ENCODE measurements at regions not wholly inside any gene's neighbourhood (a gene's known extent, or its start where the extent isn't known, plus 50 kb on each side); places are given as distances from the start of the nearest gene placed in this dataset.

DNA sequence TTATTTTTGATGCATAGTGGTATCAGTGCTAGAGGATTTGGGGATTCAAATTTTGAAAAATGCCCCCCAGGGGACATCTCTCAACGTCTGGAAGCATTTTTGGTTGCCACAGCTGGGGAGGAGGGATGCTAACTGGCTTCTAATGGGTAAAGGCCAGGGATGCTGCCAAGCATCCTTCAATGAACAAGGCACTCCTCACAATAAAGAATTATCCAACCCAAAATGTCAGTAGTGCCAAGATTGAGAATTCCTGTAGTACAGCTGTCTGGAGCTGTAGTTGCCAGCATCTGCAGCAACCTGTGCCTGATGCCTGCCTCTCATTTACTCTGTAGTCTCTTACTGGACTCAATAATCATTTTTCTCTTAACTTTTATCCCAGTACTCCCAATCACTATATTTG is 53.5 kb downstream of the SEPTIN7 start:
- no peak overlapping the region for H3K4me2 ChIP-seq (ENCODE audit: low read depth, low read length)
- intact Hi-C loops (cut with micrococcal nuclease) = no loop called here
- in situ Hi-C loops (cut with MboI; ENCODE audit: low sequenced_read_pairs) = no loop called here
- H3K23ac ChIP-seq (ENCODE audit: low read depth, low read length) = no peak overlapping the region
- H4K8ac ChIP-seq (ENCODE audit: low read depth in 2 of 2, low read length in 2 of 2) = no peak overlapping the region
- H3K27me3 ChIP-seq (ENCODE audit: control insufficient read depth, insufficient read depth, low read length) = no peaks in the 10 kb centered on the region
- no peak overlapping the region for H4K5ac ChIP-seq (ENCODE audit: low read depth, low read length)
- no CpG with 5 or more reads among the region's 1 CpG for WGBS, 2 experiments (ENCODE audit: extremely low coverage in 2 of 2, insufficient read length in 1 of 2)
- ChIA-PET POLR2A (ENCODE audit: unreplicated experiment) (no interaction called here), CTCF (interaction anchor here (0.6 kb wide), 1 partner anchor 1833 kb away, joined by 3 read pairs; no protein-coding TSS in a partner anchor)
- H3K56ac ChIP-seq (ENCODE audit: extremely low read depth, insufficient read depth, low read length) = no peak overlapping the region
- no TSS peak for BruUV-seq (replicated peaks)
- peaks cover 5% of the 10 kb centered on the region for H3K36me3 ChIP-seq (ENCODE audit: control insufficient read depth, insufficient read depth, low read length)
- no peak overlapping the region for H2AK5ac ChIP-seq (ENCODE audit: low read depth, low read length)
- peaks cover 32% of the 10 kb centered on the region for H4K20me1 ChIP-seq (ENCODE audit: insufficient read depth, low read length)
- peaks cover 12 to 53% of the 10 kb centered on the region in 2 experiments for H3K79me1 ChIP-seq (ENCODE audit: low read depth in 1 of 2, low read length in 2 of 2)
- no peak overlapping the region for H3K14ac ChIP-seq (replicated peaks; ENCODE audit: low read depth, low read length)
- H3K4ac ChIP-seq (ENCODE audit: low read depth, low read length) = no peak overlapping the region
- ATAC-seq (ENCODE audit: low read depth) = no peak
- H3K4me1 ChIP-seq (ENCODE audit: control insufficient read depth, insufficient read depth, low read length) = peaks cover 2% of the 10 kb centered on the region; the same call in 1 of the 2 replicates
- H3K9ac ChIP-seq (ENCODE audit: low read depth, low read length) = no peak overlapping the region
- no peak overlapping the region for H2AFZ ChIP-seq (replicated peaks; ENCODE audit: low read length, poor library complexity)
- no peak overlapping the region for H3K18ac ChIP-seq (ENCODE audit: low read depth, low read length)
- no peak for DNase-seq
- H3K9me1 ChIP-seq (ENCODE audit: insufficient read depth, low read length) = peaks cover 5% of the 10 kb centered on the region; the same call in 1 of the 2 replicates
- no peak overlapping the region for H2BK5ac ChIP-seq (ENCODE audit: low read depth, low read length, poor library complexity, severe bottlenecking)
- no peak overlapping the region for H3K4me3 ChIP-seq (ENCODE audit: insufficient read depth, low read depth, low read length)
- no peak for TF ChIP-seq RAD21 (IDR thresholded peaks at IDR 0.05; ENCODE audit: low read length)
- TF ChIP-seq MAZ (IDR thresholded peaks at IDR 0.05; ENCODE audit: borderline replicate concordance, low read depth, low read length) = no peak
- TF ChIP-seq FOS (IDR thresholded peaks at IDR 0.05; ENCODE audit: low read depth, low read length) = no peak
- no peak for TF ChIP-seq POLR2A (IDR thresholded peaks at IDR 0.05; ENCODE audit: low read depth, low read length)
- TF ChIP-seq MXI1 (IDR thresholded peaks at IDR 0.05; ENCODE audit: borderline replicate concordance, low read depth, low read length) = no peak
- TF ChIP-seq BHLHE40 (IDR thresholded peaks at IDR 0.05; ENCODE audit: low read depth, low read length) = no peak
- TF ChIP-seq MAFK (IDR thresholded peaks at IDR 0.05; ENCODE audit: low read depth, low read length) = no peak
- no peak for TF ChIP-seq RFX5 (IDR thresholded peaks at IDR 0.05; ENCODE audit: low read depth, low read length)
- TF ChIP-seq SMC3 (IDR thresholded peaks at IDR 0.05; ENCODE audit: low read depth, low read length) = no peak
- no peak for TF ChIP-seq NFE2L2 (IDR thresholded peaks at IDR 0.05; ENCODE audit: low read depth, low read length)
- no peak for TF ChIP-seq RCOR1 (IDR thresholded peaks at IDR 0.05; ENCODE audit: insufficient replicate concordance, low read length)
- TF ChIP-seq, protein P1, sequence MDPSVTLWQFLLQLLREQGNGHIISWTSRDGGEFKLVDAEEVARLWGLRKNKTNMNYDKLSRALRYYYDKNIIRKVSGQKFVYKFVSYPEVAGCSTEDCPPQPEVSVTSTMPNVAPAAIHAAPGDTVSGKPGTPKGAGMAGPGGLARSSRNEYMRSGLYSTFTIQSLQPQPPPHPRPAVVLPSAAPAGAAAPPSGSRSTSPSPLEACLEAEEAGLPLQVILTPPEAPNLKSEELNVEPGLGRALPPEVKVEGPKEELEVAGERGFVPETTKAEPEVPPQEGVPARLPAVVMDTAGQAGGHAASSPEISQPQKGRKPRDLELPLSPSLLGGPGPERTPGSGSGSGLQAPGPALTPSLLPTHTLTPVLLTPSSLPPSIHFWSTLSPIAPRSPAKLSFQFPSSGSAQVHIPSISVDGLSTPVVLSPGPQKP (IDR thresholded peaks at IDR 0.05; ENCODE audit: borderline replicate concordance, low read depth, low read length) = no peak
- no peak overlapping the region for H2AK9ac ChIP-seq (replicated peaks; ENCODE audit: low read depth, low read length, poor library complexity)
- no peak overlapping the region for H2BK20ac ChIP-seq (ENCODE audit: low read depth, low read length)
- dilution Hi-C loops (cut with HindIII; ENCODE audit: low sequenced_read_pairs, unreplicated experiment) = no loop called here
- H3K9me3 ChIP-seq (ENCODE audit: control insufficient read depth, insufficient read depth, low read length) = no peaks in the 10 kb centered on the region
- no peak overlapping the region for H2BK120ac ChIP-seq (ENCODE audit: low read depth, low read length)
- no peak overlapping the region for H2BK15ac ChIP-seq (ENCODE audit: low read depth, low read length)
- H4K91ac ChIP-seq (ENCODE audit: insufficient read depth, low read depth, low read length) = no peak overlapping the region
- H3K27ac ChIP-seq (ENCODE audit: insufficient read depth, low read length) = no peak overlapping the region
